Coronary artery (tissue), 2 donors: ENCODE measurements at regions not wholly inside any gene's neighbourhood (a gene's known extent, or its start where the extent isn't known, plus 50 kb on each side); places are given as distances from the start of the nearest gene placed in this dataset.

Source experiments
- DNase-seq: peaks from one replicate; pipeline ENCODE4 v3.0.0-alpha.2; 2017; ENCODE audit warnings: low spot score
- H3K27ac ChIP-seq, 2 donors: fragments of 200-600 bp; sonication (generic); one replicate each; pipeline ENCODE4 v1.5.1; 2016 to 2019
- H3K4me3 ChIP-seq: fragments of 200-600 bp; sonication (generic); 2 replicates; pipeline ENCODE4 v1.5.1; 2016; ENCODE audit warnings: mild to moderate bottlenecking, moderate library complexity
- CTCF ChIP-seq: fragments of 200-600 bp; sonication (generic); IDR thresholded peaks from one replicate; pipeline ENCODE4 v1.5.1; 2019; ENCODE audit warnings: antibody characterized with exemption

- no peak for DNase-seq
- Histone ChIP-seq H3K27ac (no peak overlapping the region), H3K4me3 (no peak overlapping the region)
- TF ChIP-seq CTCF: no peak
These were observed 138.3 kb downstream of the PCDH18 start for GRCh38 chr4:137394018-137394417.

GRCh38 chr4:137393044-137393443, 139.2 kb downstream of the PCDH18 start:
- no peak for TF ChIP-seq CTCF
- Histone ChIP-seq H3K27ac (no peak overlapping the region), H3K4me3 (no peak overlapping the region)
- no peak for DNase-seq

- no peak overlapping the region for H3K27ac ChIP-seq
- TF ChIP-seq CTCF: no peak
- DNase-seq: no peak
- no peak overlapping the region for H3K4me3 ChIP-seq
These were observed 141.6 kb downstream of the PCDH18 start for GRCh38 chr4:137390707-137391106.

- no peak for DNase-seq
- TF ChIP-seq CTCF: no peak
- Histone ChIP-seq H3K4me3 (no peak overlapping the region), H3K27ac (no peak overlapping the region)
These were observed 142.3 kb downstream of the PCDH18 start for GRCh38 chr4:137389911-137390520.

GRCh38 chr4:137387924-137388323, 144.4 kb downstream of the PCDH18 start:
- Histone ChIP-seq H3K4me3 (no peak overlapping the region), H3K27ac (no peak overlapping the region)
- no peak for DNase-seq
- no peak for TF ChIP-seq CTCF

GRCh38 chr4:137384476-137384875, 147.8 kb downstream of the PCDH18 start:
- TF ChIP-seq CTCF: no peak
- no peak for DNase-seq
- no peak overlapping the region for H3K27ac ChIP-seq
- no peak overlapping the region for H3K4me3 ChIP-seq

GRCh38 chr4:137378821-137379220, 153.5 kb downstream of the PCDH18 start:
- no peak for TF ChIP-seq CTCF
- Histone ChIP-seq H3K4me3 (no peak overlapping the region), H3K27ac (no peak overlapping the region)
- no peak for DNase-seq
